Cardiac fibroblast (primary cell): ENCODE measurements at regions not wholly inside any gene's neighbourhood (a gene's known extent, or its start where the extent isn't known, plus 50 kb on each side); places are given as distances from the start of the nearest gene placed in this dataset.

Source experiments
- DNase-seq, 2 donors: peaks; one replicate each; pipeline versions ENCODE4 v3.0.0 to v3.0.0-alpha.2; 2010; ENCODE audit warnings: low read depth in 2 of 2
- H3K4me3 ChIP-seq, 2 donors: replicated peaks in 1 of 2; 1 replicate in 1 of 2; 2 replicates in 1 of 2; pipeline ENCODE4 v1.5.1; 2011; ENCODE audit warnings: low read depth in 2 of 2, low read length in 2 of 2, mild to moderate bottlenecking in 2 of 2, moderate library complexity in 1 of 2
- TF ChIP-seq, protein P1 (sequence below): IDR thresholded peaks from one replicate; pipeline ENCODE4 v1.5.1; 2011; ENCODE audit warnings: low read depth, mild to moderate bottlenecking, low read length, inconsistent platforms

DNA sequence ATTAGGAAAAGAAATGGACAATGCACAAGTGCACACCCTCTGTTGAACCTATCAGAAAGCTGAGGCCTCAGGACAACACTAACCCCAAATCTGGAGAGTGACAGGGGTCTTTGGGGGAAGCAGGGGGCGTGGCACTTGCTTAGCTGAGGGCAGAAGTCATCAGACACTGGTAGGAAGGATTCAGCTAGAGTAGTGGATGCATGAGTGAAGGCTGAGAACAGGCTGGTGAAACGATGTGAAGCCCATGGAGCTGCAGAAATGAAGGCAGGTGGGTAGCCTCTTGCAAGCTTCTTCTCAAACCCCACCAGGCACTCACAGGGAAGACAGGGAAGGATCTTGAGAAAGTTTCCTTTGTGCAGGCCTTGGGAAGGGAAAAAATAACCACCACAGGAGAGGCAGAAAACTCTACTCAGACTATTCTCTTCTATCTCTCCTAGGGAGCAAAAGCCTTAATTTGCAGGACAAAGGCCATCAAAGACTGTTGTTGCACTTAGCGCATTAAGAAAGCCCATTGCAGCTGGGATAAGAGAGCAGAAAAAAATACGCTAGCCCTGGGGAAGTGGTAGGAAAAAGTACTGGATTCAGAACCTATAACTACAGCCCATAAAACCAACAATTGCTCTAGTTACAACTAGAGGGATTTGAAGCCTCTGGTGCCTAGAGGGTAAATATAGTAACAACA, 193.3 kb upstream of the ZNF536 start:
- DNase-seq, result no peak
- H3K4me3 ChIP-seq, result no peak overlapping the region
- TF ChIP-seq, protein P1, sequence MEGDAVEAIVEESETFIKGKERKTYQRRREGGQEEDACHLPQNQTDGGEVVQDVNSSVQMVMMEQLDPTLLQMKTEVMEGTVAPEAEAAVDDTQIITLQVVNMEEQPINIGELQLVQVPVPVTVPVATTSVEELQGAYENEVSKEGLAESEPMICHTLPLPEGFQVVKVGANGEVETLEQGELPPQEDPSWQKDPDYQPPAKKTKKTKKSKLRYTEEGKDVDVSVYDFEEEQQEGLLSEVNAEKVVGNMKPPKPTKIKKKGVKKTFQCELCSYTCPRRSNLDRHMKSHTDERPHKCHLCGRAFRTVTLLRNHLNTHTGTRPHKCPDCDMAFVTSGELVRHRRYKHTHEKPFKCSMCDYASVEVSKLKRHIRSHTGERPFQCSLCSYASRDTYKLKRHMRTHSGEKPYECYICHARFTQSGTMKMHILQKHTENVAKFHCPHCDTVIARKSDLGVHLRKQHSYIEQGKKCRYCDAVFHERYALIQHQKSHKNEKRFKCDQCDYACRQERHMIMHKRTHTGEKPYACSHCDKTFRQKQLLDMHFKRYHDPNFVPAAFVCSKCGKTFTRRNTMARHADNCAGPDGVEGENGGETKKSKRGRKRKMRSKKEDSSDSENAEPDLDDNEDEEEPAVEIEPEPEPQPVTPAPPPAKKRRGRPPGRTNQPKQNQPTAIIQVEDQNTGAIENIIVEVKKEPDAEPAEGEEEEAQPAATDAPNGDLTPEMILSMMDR, result no peak

DNA sequence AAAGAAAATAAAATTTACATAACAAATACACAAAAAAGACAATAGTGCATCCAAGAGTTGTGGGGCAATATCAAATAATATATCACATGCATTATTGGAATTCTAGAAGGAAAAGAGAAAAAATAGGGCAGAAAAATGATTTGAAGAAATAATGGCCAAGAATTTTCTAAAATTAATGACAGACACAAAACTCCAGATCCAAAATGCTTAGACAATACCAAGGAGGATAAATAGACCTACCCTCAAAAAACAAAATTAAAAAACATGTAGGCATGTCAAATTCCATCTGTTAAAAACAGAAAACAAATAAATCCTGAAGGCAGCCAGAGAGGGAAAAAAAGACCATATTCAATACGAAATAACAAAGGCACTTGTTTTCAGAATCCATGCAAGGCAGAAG, 191.5 kb upstream of the ZNF536 start:
- DNase-seq, result no peak
- TF ChIP-seq, protein P1, result no peak
- no peak overlapping the region for H3K4me3 ChIP-seq

DNA sequence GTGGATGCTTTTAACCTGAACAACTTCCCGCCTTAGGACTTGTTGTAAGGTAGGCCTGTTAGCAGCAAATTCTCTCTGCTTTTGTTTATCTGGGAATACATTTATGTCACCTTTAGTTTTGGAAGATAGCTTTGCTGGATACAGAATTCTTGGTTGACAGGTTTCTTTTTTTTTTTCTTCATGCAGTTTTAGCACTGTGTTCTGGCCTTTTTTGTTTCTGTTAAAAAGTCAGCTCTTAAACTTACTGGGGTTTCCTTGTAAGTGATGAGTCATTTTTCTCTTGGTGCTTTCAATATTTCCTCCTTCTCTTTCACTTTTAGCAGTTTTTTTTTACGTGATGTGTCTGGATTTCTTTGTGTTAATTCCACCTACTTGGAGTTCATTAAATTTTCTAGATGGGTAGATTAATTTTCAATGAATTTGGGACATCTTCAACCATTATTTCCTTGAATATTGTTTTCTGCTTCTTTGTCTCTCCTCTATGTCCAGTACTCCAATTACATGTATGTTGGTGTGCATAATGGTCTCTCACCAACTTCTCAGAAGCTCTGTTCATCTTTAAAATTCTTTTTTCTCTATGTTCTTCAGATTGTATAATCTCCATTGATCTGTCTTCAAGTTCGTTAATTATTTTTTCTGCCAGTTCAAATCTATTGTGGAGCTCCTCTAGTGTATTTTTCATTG, 188.2 kb upstream of the ZNF536 start:
- DNase-seq, result no peak
- TF ChIP-seq, protein P1, result no peak
- H3K4me3 ChIP-seq, result no peak overlapping the region

DNA sequence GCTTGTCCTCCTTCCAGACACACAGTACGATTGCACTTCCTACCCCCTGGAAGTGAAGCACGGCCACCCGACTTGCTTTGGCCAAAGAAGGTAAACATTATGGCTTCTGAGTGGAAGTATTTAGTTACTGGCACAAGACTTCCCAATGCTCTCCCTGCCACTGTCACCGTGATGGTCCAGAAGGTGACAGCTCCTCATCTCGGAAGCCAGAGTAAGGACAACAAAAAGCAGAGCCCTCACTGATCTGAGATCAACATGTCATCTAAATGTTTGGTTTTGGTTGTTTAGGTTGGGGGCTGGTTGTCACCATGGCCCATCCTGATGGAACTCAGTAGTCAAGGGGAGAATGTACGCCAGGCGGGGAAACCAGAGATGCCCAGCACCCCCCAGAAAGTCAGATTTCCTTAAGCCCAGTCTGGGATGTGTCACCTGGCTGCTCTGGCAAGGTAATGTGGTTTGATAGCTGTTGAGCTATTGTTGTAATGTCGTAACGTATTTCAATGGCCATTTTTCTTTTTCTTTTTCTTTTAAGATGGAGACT, 170.1 kb upstream of the ZNF536 start:
- DNase-seq, result no peak
- TF ChIP-seq, protein P1, result no peak
- no peak overlapping the region for H3K4me3 ChIP-seq

DNA sequence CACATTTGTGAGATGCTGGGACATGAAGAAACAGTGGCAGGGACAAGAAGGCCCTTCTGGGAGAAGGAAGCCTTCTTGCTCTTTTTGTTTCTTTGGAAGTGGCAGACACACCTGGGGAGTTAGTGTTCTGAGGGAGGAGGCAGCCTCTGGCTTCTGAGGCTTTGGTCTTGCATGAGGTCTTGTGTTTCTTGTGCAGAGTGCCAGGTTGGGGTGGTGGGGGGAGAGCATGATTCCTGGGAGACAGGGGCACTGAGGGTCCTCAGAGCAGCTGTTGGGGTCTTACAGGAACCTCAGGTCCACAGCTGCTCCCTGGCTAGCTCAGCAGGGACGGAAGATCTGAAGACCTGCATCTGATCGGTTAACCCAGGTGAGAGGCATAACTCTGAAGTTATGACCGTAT, 167.5 kb upstream of the ZNF536 start:
- H3K4me3 ChIP-seq, result no peak overlapping the region
- no peak for DNase-seq
- TF ChIP-seq, protein P1, result no peak

DNA sequence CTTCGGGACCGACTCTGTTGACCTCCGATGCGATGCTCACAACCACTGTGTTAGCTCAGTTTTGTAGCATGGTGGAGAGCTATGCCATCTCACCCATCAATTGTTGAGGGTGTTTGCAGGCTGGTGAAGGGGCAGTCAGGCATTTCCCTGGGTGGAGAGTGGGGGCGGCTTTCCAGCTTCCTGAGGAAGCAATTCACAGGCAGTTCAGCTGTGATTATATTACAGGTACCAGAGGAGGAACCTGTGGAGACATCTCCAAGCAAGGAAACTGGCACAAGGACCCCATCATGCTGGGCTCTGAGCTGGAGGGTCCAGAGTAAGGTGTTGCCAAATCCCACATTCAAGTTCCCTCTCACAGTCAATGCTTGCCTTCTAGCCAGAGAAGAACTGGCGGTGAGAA, 166.0 kb upstream of the ZNF536 start:
- H3K4me3 ChIP-seq, result no peak overlapping the region
- no peak for DNase-seq
- TF ChIP-seq, protein P1, result no peak
